HL-60 (cell line): ENCODE measurements at regions not wholly inside any gene's neighbourhood (a gene's known extent, or its start where the extent isn't known, plus 50 kb on each side); places are given as distances from the start of the nearest gene placed in this dataset.
"Not testable (repeated sequence)": the region's sequence is repeated elsewhere in the genome, so short reads cannot be mapped to it uniquely, and the experiment has no call there.

Source experiments
- DNase-seq, 2 experiments: peaks; one replicate each; pipeline ENCODE4 v3.0.0-alpha.2; 2010 to 2020; ENCODE audit warnings: low read depth in 1 of 2, low spot score in 1 of 2
- H3K27ac ChIP-seq: fragments of 250-450 bp; sonication (Bioruptor Pico); replicated peaks from 2 replicates; pipeline ENCODE4 v1.5.1; 2020; ENCODE audit warnings: mild to moderate bottlenecking, moderate library complexity
- H3K27me3 ChIP-seq: fragments of 250-450 bp; sonication (Bioruptor Pico); 2 replicates; pipeline ENCODE4 v1.5.1; 2021; ENCODE audit warnings: mild to moderate bottlenecking, moderate library complexity; ENCODE audit not compliant: insufficient read depth, poor library complexity, severe bottlenecking
- H3K4me3 ChIP-seq: replicated peaks from 2 replicates; pipeline ENCODE4 v1.5.1; 2011; ENCODE audit warnings: mild to moderate bottlenecking, control low read depth, low read length; ENCODE audit not compliant: insufficient read depth
- CTCF ChIP-seq: IDR thresholded peaks from one replicate; pipeline ENCODE4 v1.5.1; 2011; ENCODE audit warnings: low read length, control low read depth, inconsistent platforms; ENCODE audit not compliant: insufficient read depth
- GABPA ChIP-seq: IDR thresholded peaks from 2 replicates; pipeline ENCODE4 v1.6.1; 2012; ENCODE audit warnings: low read depth
- POLR2AphosphoS5 ChIP-seq: IDR thresholded peaks from 2 replicates; pipeline ENCODE4 v1.6.1; 2012; ENCODE audit warnings: low read depth
- REST ChIP-seq: IDR thresholded peaks from 2 replicates; pipeline ENCODE4 v1.6.1; 2012; ENCODE audit warnings: low read depth; ENCODE audit not compliant: insufficient replicate concordance
- SPI1 ChIP-seq: IDR thresholded peaks from 2 replicates; pipeline ENCODE4 v1.6.1; 2012; ENCODE audit warnings: low read depth, mild to moderate bottlenecking, borderline replicate concordance

- Histone ChIP-seq H3K27me3 (no peaks in the 10 kb centered on the region), H3K4me3 (no peak overlapping the region), H3K27ac (no peak overlapping the region)
- DNase-seq, result no peak
- no peak for TF ChIP-seq SPI1
- TF ChIP-seq POLR2AphosphoS5, result no peak
- no peak for TF ChIP-seq GABPA
- no peak for TF ChIP-seq CTCF
- no peak for TF ChIP-seq REST
Measured at GRCh38 chr11:115612046-115612730, 108.0 kb upstream of the CADM1 start.

- Histone ChIP-seq H3K27ac (no peak overlapping the region), H3K27me3 (no peaks in the 10 kb centered on the region), H3K4me3 (no peak overlapping the region)
- TF ChIP-seq CTCF, result no peak
- no peak for TF ChIP-seq GABPA
- no peak for TF ChIP-seq POLR2AphosphoS5
- TF ChIP-seq SPI1, result no peak
- TF ChIP-seq REST, result no peak
- no peak for DNase-seq
Measured at GRCh38 chr11:115611343-115611742, 107.1 kb upstream of the CADM1 start.

- H3K4me3 ChIP-seq, result no peak overlapping the region
- TF ChIP-seq GABPA (no peak), SPI1 (no peak)
Measured at GRCh38 chr11:115610908-115611307, 106.7 kb upstream of the CADM1 start.

DNA sequence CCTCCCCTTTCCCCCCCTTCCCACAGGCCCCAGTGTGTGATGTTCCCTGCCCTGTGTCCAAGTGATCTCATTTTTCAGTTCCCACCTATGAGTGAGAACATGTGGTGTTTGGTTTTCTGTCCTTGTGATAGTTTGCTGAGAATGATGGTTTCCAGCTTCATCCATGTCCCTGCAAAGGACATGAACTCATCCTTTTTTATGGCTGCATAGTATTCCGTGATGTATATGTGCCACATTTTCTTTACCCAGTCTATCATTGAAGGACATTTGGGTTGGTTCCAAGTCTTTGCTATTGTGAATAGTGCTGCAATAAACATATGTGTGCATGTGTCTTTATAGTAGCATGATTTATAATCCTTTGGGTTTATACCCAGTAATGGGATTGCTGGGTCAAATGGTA, 106.0 kb upstream of the CADM1 start:
- not testable (repeated sequence) for H3K27me3 ChIP-seq, H3K4me3 ChIP-seq, H3K27ac ChIP-seq, DNase-seq

More at GRCh38 chr11:115610908-115611307, 106.7 kb upstream of the CADM1 start:
- H3K27ac ChIP-seq, result no peak overlapping the region
- DNase-seq, result no peak
- no peaks in the 10 kb centered on the region for H3K27me3 ChIP-seq

- Histone ChIP-seq H3K27ac (no peak overlapping the region), H3K27me3 (no peaks in the 10 kb centered on the region), H3K4me3 (no peak overlapping the region)
- TF ChIP-seq REST (no peak), SPI1 (no peak)
- DNase-seq, result no peak
Measured at GRCh38 chr11:115608976-115609375, 104.8 kb upstream of the CADM1 start.
